Suprapubic skin (tissue), 4 donors: ENCODE measurements at regions not wholly inside any gene's neighbourhood (a gene's known extent, or its start where the extent isn't known, plus 50 kb on each side); places are given as distances from the start of the nearest gene placed in this dataset.

ENCODE experiments used
- DNase-seq, 2 donors: peaks; one replicate each; pipeline ENCODE4 v3.0.0-alpha.2; 2019; ENCODE audit warnings: low spot score in 2 of 2
- H3K27ac ChIP-seq: fragments of 200-600 bp; sonication (generic); one replicate; pipeline ENCODE4 v1.5.1; 2019
- H3K27me3 ChIP-seq: fragments of 200-600 bp; sonication (generic); one replicate; pipeline ENCODE4 v1.5.1; 2019
- H3K36me3 ChIP-seq: fragments of 200-600 bp; sonication (generic); one replicate; pipeline ENCODE4 v1.5.1; 2019
- H3K4me1 ChIP-seq: fragments of 200-600 bp; sonication (generic); one replicate; pipeline ENCODE4 v1.5.1; 2019
- H3K4me3 ChIP-seq: fragments of 200-600 bp; sonication (generic); one replicate; pipeline ENCODE4 v1.5.1; 2019; ENCODE audit warnings: mild to moderate bottlenecking
- H3K9me3 ChIP-seq: fragments of 200-600 bp; sonication (generic); one replicate; pipeline ENCODE4 v1.5.1; 2019
- EP300 ChIP-seq: sonication (generic); formaldehyde crosslinking; IDR thresholded peaks from one replicate; pipeline ENCODE4 v1.6.1; 2017; ENCODE audit warnings: antibody characterized with exemption
- POLR2A ChIP-seq, 2 donors: fragments of 450-650 bp; IDR thresholded peaks; one replicate each; pipeline ENCODE4 v1.6.1; 2017; ENCODE audit warnings: antibody characterized with exemption in 2 of 2, mild to moderate bottlenecking in 2 of 2, moderate library complexity in 2 of 2
- POLR2AphosphoS5 ChIP-seq, 3 donors: sonication (generic); formaldehyde crosslinking; IDR thresholded peaks; one replicate each; pipeline ENCODE4 v1.6.1; 2017; ENCODE audit warnings: antibody characterized with exemption in 3 of 3
- WGBS: methylation state at CpG from one replicate; pipeline ENCODE4 v1.1.5; 2018; 5-methylcytosine and 5-hydroxymethylcytosine counted together
- TF ChIP-seq, protein P1 (sequence below), 2 donors: fragments of 200-600 bp in 1 of 2; fragments of 450-650 bp in 1 of 2; sonication (generic) in 1 of 2; IDR thresholded peaks; one replicate each; pipeline ENCODE4 v1.5.1; 2016 to 2019; ENCODE audit warnings: antibody characterized with exemption in 2 of 2, mild to moderate bottlenecking in 1 of 2, moderate library complexity in 1 of 2

DNA sequence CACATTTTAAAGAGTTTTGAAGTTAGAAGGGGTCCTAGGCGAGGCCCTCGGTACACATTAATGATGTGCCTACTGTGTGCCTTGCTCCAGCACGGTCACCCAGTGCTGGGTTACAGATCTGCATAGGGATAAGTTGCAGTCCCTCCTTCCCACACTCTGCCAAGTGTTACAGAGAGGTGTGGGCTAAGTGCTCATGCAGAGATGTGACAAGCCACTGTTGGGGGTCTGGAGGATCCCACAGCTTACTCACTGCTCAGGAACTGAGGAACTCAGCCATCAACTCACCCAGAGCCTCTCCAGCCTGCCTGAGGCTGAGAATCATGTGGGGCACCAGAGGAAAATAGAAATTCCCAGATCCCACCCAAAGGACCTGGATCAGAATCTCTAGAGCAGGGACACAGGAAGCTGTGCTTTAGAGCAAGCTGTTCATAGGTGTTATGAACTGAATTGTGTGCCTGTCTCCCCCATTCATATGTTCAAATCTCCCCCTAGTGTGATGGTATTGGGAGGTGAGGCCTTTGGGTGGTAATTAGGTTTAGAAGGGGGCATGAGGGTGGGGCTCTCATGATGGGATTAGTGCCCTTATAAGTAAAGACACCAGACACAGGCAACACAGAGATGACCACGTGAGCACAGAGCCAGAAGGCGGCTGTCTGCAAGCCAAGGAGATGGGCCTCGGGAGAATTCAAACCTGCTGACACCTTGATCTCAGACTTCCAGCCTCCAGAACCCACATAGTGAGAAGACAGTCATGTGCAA is 164.1 kb downstream of the HSD17B3 start:
- H3K4me1 ChIP-seq = peaks cover 29% of the 10 kb centered on the region
- WGBS = 59% methylated on average over 6 of the region's 6 CpGs
- H3K36me3 ChIP-seq = no peaks in the 10 kb centered on the region
- H3K27me3 ChIP-seq = peaks cover 5% of the 10 kb centered on the region
- H3K4me3 ChIP-seq = peak overlapping the region; percentile 18
- no peaks in the 10 kb centered on the region for H3K9me3 ChIP-seq
- TF ChIP-seq POLR2AphosphoS5 (IDR thresholded peaks at IDR 0.05) (no peak), EP300 (no peak), POLR2A (IDR thresholded peaks at IDR 0.05) (no peak)
- TF ChIP-seq, protein P1, sequence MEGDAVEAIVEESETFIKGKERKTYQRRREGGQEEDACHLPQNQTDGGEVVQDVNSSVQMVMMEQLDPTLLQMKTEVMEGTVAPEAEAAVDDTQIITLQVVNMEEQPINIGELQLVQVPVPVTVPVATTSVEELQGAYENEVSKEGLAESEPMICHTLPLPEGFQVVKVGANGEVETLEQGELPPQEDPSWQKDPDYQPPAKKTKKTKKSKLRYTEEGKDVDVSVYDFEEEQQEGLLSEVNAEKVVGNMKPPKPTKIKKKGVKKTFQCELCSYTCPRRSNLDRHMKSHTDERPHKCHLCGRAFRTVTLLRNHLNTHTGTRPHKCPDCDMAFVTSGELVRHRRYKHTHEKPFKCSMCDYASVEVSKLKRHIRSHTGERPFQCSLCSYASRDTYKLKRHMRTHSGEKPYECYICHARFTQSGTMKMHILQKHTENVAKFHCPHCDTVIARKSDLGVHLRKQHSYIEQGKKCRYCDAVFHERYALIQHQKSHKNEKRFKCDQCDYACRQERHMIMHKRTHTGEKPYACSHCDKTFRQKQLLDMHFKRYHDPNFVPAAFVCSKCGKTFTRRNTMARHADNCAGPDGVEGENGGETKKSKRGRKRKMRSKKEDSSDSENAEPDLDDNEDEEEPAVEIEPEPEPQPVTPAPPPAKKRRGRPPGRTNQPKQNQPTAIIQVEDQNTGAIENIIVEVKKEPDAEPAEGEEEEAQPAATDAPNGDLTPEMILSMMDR (IDR thresholded peaks at IDR 0.05) = no peak
- no peak for DNase-seq
- H3K27ac ChIP-seq = no peak overlapping the region

GRCh38 chr9:96136992-96137670 is 164.8 kb downstream of the HSD17B3 start:
- Histone ChIP-seq H3K27ac (no peak overlapping the region), H3K9me3 (no peaks in the 10 kb centered on the region), H3K4me1 (peaks cover 32% of the 10 kb centered on the region), H3K4me3 (peak overlapping the region; percentile 18), H3K27me3 (peaks cover 7% of the 10 kb centered on the region), H3K36me3 (no peaks in the 10 kb centered on the region)
- no peak for TF ChIP-seq POLR2AphosphoS5 (IDR thresholded peaks at IDR 0.05)
- no peak for TF ChIP-seq POLR2A (IDR thresholded peaks at IDR 0.05)
- no peak for TF ChIP-seq EP300
- TF ChIP-seq, protein P1 (IDR thresholded peaks at IDR 0.05) = no peak
- DNase-seq = peak in 1 of 2 donors; percentile 75
- 15% methylated on average over 8 of the region's 8 CpGs for WGBS

DNA sequence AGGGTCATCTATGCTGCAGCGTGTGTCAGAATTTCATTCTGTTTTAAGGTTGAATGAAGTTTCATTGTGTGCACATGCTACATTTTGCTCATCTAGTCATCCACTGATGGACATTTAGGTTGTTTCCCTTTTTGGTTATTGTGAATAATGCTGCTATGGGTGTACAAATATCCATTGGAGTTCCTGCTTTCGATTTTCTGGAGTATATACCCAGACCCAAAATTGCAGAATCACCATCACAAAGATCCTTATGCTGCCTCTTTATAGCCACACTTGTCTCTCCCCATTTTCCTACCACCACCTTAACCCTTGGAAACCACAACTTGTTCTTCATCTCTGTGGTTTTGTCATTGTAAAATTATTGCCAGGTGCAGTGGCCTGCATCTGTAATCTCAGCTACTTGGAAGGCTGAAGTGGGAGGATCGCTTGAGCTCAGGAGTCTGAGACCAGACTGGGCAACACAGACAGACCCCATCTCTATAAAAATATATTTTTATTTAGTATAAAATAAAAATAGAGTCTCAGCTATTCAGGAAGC is 166.2 kb downstream of the HSD17B3 start:
- WGBS = 86% methylated on average over 3 of the region's 3 CpGs
- Histone ChIP-seq H3K4me3 (no peak overlapping the region), H3K27me3 (peaks cover 7% of the 10 kb centered on the region), H3K36me3 (no peaks in the 10 kb centered on the region), H3K27ac (no peak overlapping the region), H3K9me3 (no peaks in the 10 kb centered on the region), H3K4me1 (peaks cover 32% of the 10 kb centered on the region)
- TF ChIP-seq, protein P1 (IDR thresholded peaks at IDR 0.05) = no peak
- TF ChIP-seq POLR2A (IDR thresholded peaks at IDR 0.05) = no peak
- DNase-seq = no peak

GRCh38 chr9:96135076-96135752 is 166.8 kb downstream of the HSD17B3 start:
- Histone ChIP-seq H3K4me3 (no peak overlapping the region), H3K27ac (no peak overlapping the region), H3K9me3 (no peaks in the 10 kb centered on the region), H3K27me3 (peaks cover 7% of the 10 kb centered on the region), H3K4me1 (peaks cover 32% of the 10 kb centered on the region), H3K36me3 (no peaks in the 10 kb centered on the region)
- no peak for DNase-seq
- TF ChIP-seq, protein P1 (IDR thresholded peaks at IDR 0.05) = no peak
- no peak for TF ChIP-seq POLR2AphosphoS5 (IDR thresholded peaks at IDR 0.05)
- 82% methylated on average over 9 of the region's 9 CpGs for WGBS
